Inflammatory macrophage (primary cell): ENCODE measurements at regions not wholly inside any gene's neighbourhood (a gene's known extent, or its start where the extent isn't known, plus 50 kb on each side); places are given as distances from the start of the nearest gene placed in this dataset.

ENCODE experiments used
- DNase-seq, 2 donors: peaks; one replicate each; pipeline ENCODE4 v3.0.0-alpha.2; 2020 to 2022

GRCh38 chr12:28941248-28941647 is 207.8 kb upstream of the FAR2 start:
- DNase-seq = no peak

GRCh38 chr12:28946361-28946760 is 202.7 kb upstream of the FAR2 start:
- no peak for DNase-seq

- DNase-seq = no peak
Measured at GRCh38 chr12:28948685-28949084, 200.4 kb upstream of the FAR2 start.

- no peak for DNase-seq
Measured at GRCh38 chr12:28949184-28949583, 199.9 kb upstream of the FAR2 start.

- DNase-seq = no peak
Measured at GRCh38 chr12:28950049-28950448, 199.0 kb upstream of the FAR2 start.

GRCh38 chr12:28951935-28952334 is 197.1 kb upstream of the FAR2 start:
- no peak for DNase-seq

GRCh38 chr12:28954333-28954732 is 194.7 kb upstream of the FAR2 start:
- DNase-seq = no peak

GRCh38 chr12:28955491-28955890 is 193.6 kb upstream of the FAR2 start:
- no peak for DNase-seq

GRCh38 chr12:28955931-28956330 is 193.1 kb upstream of the FAR2 start:
- no peak for DNase-seq

- peak in 1 of 2 donors; percentile 14 for DNase-seq
Measured at GRCh38 chr12:28958553-28959195, 190.4 kb upstream of the FAR2 start.

GRCh38 chr12:28961948-28962384 is 187.1 kb upstream of the FAR2 start:
- no peak for DNase-seq

GRCh38 chr12:28963554-28963953 is 185.5 kb upstream of the FAR2 start:
- no peak for DNase-seq

GRCh38 chr12:28966046-28966780 is 182.9 kb upstream of the FAR2 start:
- DNase-seq = no peak

- DNase-seq = no peak
Measured at GRCh38 chr12:28967426-28967825, 181.7 kb upstream of the FAR2 start.

- no peak for DNase-seq
Measured at GRCh38 chr12:28973491-28973890, 175.6 kb upstream of the FAR2 start.

- DNase-seq = no peak
Measured at GRCh38 chr12:28974166-28974565, 174.9 kb upstream of the FAR2 start.

- no peak for DNase-seq
Measured at GRCh38 chr12:28974883-28975282, 174.2 kb upstream of the FAR2 start.

- no peak for DNase-seq
Measured at GRCh38 chr12:28975564-28976340, 173.3 kb upstream of the FAR2 start.

- DNase-seq = no peak
Measured at GRCh38 chr12:28980436-28980835, 168.6 kb upstream of the FAR2 start.

GRCh38 chr12:28987538-28988324 is 161.3 kb upstream of the FAR2 start:
- no peak for DNase-seq

- no peak for DNase-seq
Measured at GRCh38 chr12:28988325-28988704, 160.8 kb upstream of the FAR2 start.

- DNase-seq = no peak
Measured at GRCh38 chr12:28991626-28992025, 157.5 kb upstream of the FAR2 start.

GRCh38 chr12:28993720-28994119 is 155.4 kb upstream of the FAR2 start:
- DNase-seq = no peak
